HuH-7 (cell line): ENCODE measurements at regions not wholly inside any gene's neighbourhood (a gene's known extent, or its start where the extent isn't known, plus 50 kb on each side); places are given as distances from the start of the nearest gene placed in this dataset.

Source experiments
- DNase-seq: peaks from one replicate; pipeline ENCODE4 v3.0.0; 2011; ENCODE audit warnings: low spot score

GRCh38 chr1:82486969-82487368, 686.2 kb downstream of the ADGRL2 start:
- DNase-seq: no peak

- no peak for DNase-seq
Observed at GRCh38 chr1:82486468-82486867, 685.7 kb downstream of the ADGRL2 start.

GRCh38 chr1:82485591-82486369, 685.0 kb downstream of the ADGRL2 start:
- no peak for DNase-seq

GRCh38 chr1:82483146-82483545, 682.4 kb downstream of the ADGRL2 start:
- DNase-seq: no peak

- DNase-seq: no peak
Observed at GRCh38 chr1:82478916-82479315, 678.2 kb downstream of the ADGRL2 start.

- DNase-seq: no peak
Observed at GRCh38 chr1:82472489-82473131, 671.9 kb downstream of the ADGRL2 start.

- DNase-seq: no peak
Observed at GRCh38 chr1:82466891-82467290, 666.2 kb downstream of the ADGRL2 start.

- no peak for DNase-seq
Observed at GRCh38 chr1:82466416-82466815, 665.7 kb downstream of the ADGRL2 start.

GRCh38 chr1:82465024-82465423, 664.3 kb downstream of the ADGRL2 start:
- no peak for DNase-seq

GRCh38 chr1:82464362-82465001, 663.7 kb downstream of the ADGRL2 start:
- peak; percentile 12 for DNase-seq

GRCh38 chr1:82463951-82464350, 663.2 kb downstream of the ADGRL2 start:
- DNase-seq: no peak

- DNase-seq: no peak
Observed at GRCh38 chr1:82462366-82462765, 661.6 kb downstream of the ADGRL2 start.

GRCh38 chr1:82455342-82455741, 654.6 kb downstream of the ADGRL2 start:
- DNase-seq: no peak

- DNase-seq: no peak
Observed at GRCh38 chr1:82454431-82454830, 653.7 kb downstream of the ADGRL2 start.

- no peak for DNase-seq
Observed at GRCh38 chr1:82453511-82454185, 652.9 kb downstream of the ADGRL2 start.

GRCh38 chr1:82452096-82452495, 651.4 kb downstream of the ADGRL2 start:
- no peak for DNase-seq

- no peak for DNase-seq
Observed at GRCh38 chr1:82451191-82451590, 650.5 kb downstream of the ADGRL2 start.

- DNase-seq: no peak
Observed at GRCh38 chr1:82449506-82450057, 648.8 kb downstream of the ADGRL2 start.

- no peak for DNase-seq
Observed at GRCh38 chr1:82446955-82447354, 646.2 kb downstream of the ADGRL2 start.

- DNase-seq: no peak
Observed at GRCh38 chr1:82446236-82446635, 645.5 kb downstream of the ADGRL2 start.

GRCh38 chr1:82445827-82446226, 645.1 kb downstream of the ADGRL2 start:
- no peak for DNase-seq

- DNase-seq: no peak
Observed at GRCh38 chr1:82445132-82445531, 644.4 kb downstream of the ADGRL2 start.
